KG1 (cell line): ENCODE measurements at regions not wholly inside any gene's neighbourhood (a gene's known extent, or its start where the extent isn't known, plus 50 kb on each side); places are given as distances from the start of the nearest gene placed in this dataset.
A peak's percentile ranks its signal among the peaks of the same experiment; 100 is the strongest.
"Not testable (repeated sequence)": the region's sequence is repeated elsewhere in the genome, so short reads cannot be mapped to it uniquely, and the experiment has no call there.

Experiments used
- DNase-seq: peaks from one replicate; lab custom pipeline; 2025; lab: John Stamatoyannopoulos, UW

- no peak for DNase-seq
Measured at GRCh38 chr9:90147426-90147825, 495.2 kb downstream of the DIRAS2 start.

- DNase-seq: no peak
Measured at GRCh38 chr9:90156318-90156717, 486.3 kb downstream of the DIRAS2 start.

- DNase-seq: no peak
Measured at GRCh38 chr9:90162326-90162725, 480.3 kb downstream of the DIRAS2 start.

- DNase-seq: no peak
Measured at GRCh38 chr9:90162819-90163218, 479.8 kb downstream of the DIRAS2 start.

GRCh38 chr9:90165281-90165680 is 477.3 kb downstream of the DIRAS2 start:
- DNase-seq: no peak

GRCh38 chr9:90166374-90166773 is 476.2 kb downstream of the DIRAS2 start:
- DNase-seq: not testable (repeated sequence)

GRCh38 chr9:90167914-90168313 is 474.7 kb downstream of the DIRAS2 start:
- no peak for DNase-seq

- DNase-seq: no peak
Measured at GRCh38 chr9:90169490-90169889, 473.1 kb downstream of the DIRAS2 start.

- not testable (repeated sequence) for DNase-seq
Measured at GRCh38 chr9:90173935-90174334, 468.7 kb downstream of the DIRAS2 start.

GRCh38 chr9:90174346-90174745 is 468.3 kb downstream of the DIRAS2 start:
- DNase-seq: not testable (repeated sequence)

- no peak for DNase-seq
Measured at GRCh38 chr9:90175257-90175656, 467.4 kb downstream of the DIRAS2 start.

- no peak for DNase-seq
Measured at GRCh38 chr9:90175865-90176264, 466.8 kb downstream of the DIRAS2 start.

- no peak for DNase-seq
Measured at GRCh38 chr9:90176901-90177300, 465.7 kb downstream of the DIRAS2 start.

- no peak for DNase-seq
Measured at GRCh38 chr9:90180381-90180780, 462.2 kb downstream of the DIRAS2 start.

- DNase-seq: no peak
Measured at GRCh38 chr9:90188656-90189055, 454.0 kb downstream of the DIRAS2 start.

- peak; percentile 62 for DNase-seq
Measured at GRCh38 chr9:90189306-90189705, 453.3 kb downstream of the DIRAS2 start.

GRCh38 chr9:90192465-90192864 is 450.2 kb downstream of the DIRAS2 start:
- DNase-seq: not testable (repeated sequence)

GRCh38 chr9:90198956-90199355 is 443.7 kb downstream of the DIRAS2 start:
- DNase-seq: no peak

- DNase-seq: no peak
Measured at GRCh38 chr9:90201766-90202165, 440.9 kb downstream of the DIRAS2 start.

- DNase-seq: no peak
Measured at GRCh38 chr9:90204128-90204831, 438.3 kb downstream of the DIRAS2 start.

GRCh38 chr9:90213045-90213444 is 429.6 kb downstream of the DIRAS2 start:
- DNase-seq: not testable (repeated sequence)

- no peak for DNase-seq
Measured at GRCh38 chr9:90219548-90220118, 423.0 kb downstream of the DIRAS2 start.

- not testable (repeated sequence) for DNase-seq
Measured at GRCh38 chr9:90221899-90222298, 420.7 kb downstream of the DIRAS2 start.

- DNase-seq: not testable (repeated sequence)
Measured at GRCh38 chr9:90226839-90227338, 415.7 kb downstream of the DIRAS2 start.
